H9 (cell line): ENCODE measurements at regions not wholly inside any gene's neighbourhood (a gene's known extent, or its start where the extent isn't known, plus 50 kb on each side); places are given as distances from the start of the nearest gene placed in this dataset.

Source experiments
- DNase-seq: peaks from one replicate; pipeline ENCODE4 v3.0.0-alpha.2; 2017
- H2AFZ ChIP-seq: one replicate; pipeline ENCODE4 v1.6.1; 2013; ENCODE audit warnings: mild to moderate bottlenecking, low read length, control low read depth, moderate library complexity
- H2AK5ac ChIP-seq: 2 replicates; pipeline ENCODE4 v1.6.1; 2013; ENCODE audit warnings: low read length, control low read depth, mixed read lengths; ENCODE audit not compliant: insufficient read length
- H2BK120ac ChIP-seq: one replicate; pipeline ENCODE4 v1.6.1; 2013; ENCODE audit warnings: low read depth, mild to moderate bottlenecking, low read length, control low read depth, inconsistent platforms; ENCODE audit not compliant: poor library complexity, severe bottlenecking
- H2BK12ac ChIP-seq: 2 replicates; pipeline ENCODE4 v1.6.1; 2013; ENCODE audit warnings: low read length, control low read depth, mixed read lengths, low read depth; ENCODE audit not compliant: insufficient read length
- H2BK15ac ChIP-seq: 2 replicates; pipeline ENCODE4 v1.6.1; 2013; ENCODE audit warnings: low read depth, low read length, control low read depth
- H2BK20ac ChIP-seq: one replicate; pipeline ENCODE4 v1.6.1; 2013; ENCODE audit warnings: low read depth, mild to moderate bottlenecking, low read length, control low read depth, inconsistent platforms; ENCODE audit not compliant: poor library complexity, severe bottlenecking
- H2BK5ac ChIP-seq: 2 replicates; pipeline ENCODE4 v1.6.1; 2013; ENCODE audit warnings: low read length, control low read depth, mixed read lengths; ENCODE audit not compliant: insufficient read length
- H3K14ac ChIP-seq: 2 replicates; pipeline ENCODE4 v1.6.1; 2013; ENCODE audit warnings: low read length, control low read depth; ENCODE audit not compliant: insufficient read depth
- H3K18ac ChIP-seq: 2 replicates; pipeline ENCODE4 v1.6.1; 2013; ENCODE audit warnings: low read depth, mild to moderate bottlenecking, mixed read lengths, low read length, control low read depth; ENCODE audit not compliant: insufficient read length
- H3K23ac ChIP-seq: 2 replicates; pipeline ENCODE4 v1.6.1; 2013; ENCODE audit warnings: low read length, control low read depth, mixed read lengths, low read depth; ENCODE audit not compliant: insufficient read length
- H3K23me2 ChIP-seq: 2 replicates; pipeline ENCODE4 v1.6.1; 2013; ENCODE audit warnings: low read depth, mild to moderate bottlenecking, mixed read lengths, low read length, control low read depth; ENCODE audit not compliant: insufficient read length, poor library complexity, severe bottlenecking
- H3K27ac ChIP-seq: 2 replicates; pipeline ENCODE4 v1.5.1; 2013; ENCODE audit warnings: low read length, control low read depth, mixed read lengths, low read depth; ENCODE audit not compliant: insufficient read length
- H3K27me3 ChIP-seq: 2 replicates; pipeline ENCODE4 v1.6.1; 2013; ENCODE audit warnings: low read length, control low read depth, inconsistent platforms; ENCODE audit not compliant: insufficient read depth
- H3K4ac ChIP-seq: 2 replicates; pipeline ENCODE4 v1.6.1; 2013; ENCODE audit warnings: low read depth, mild to moderate bottlenecking, control low read depth, inconsistent platforms, low read length, moderate library complexity
- H3K4me1 ChIP-seq: 2 replicates; pipeline ENCODE4 v1.6.1; 2013; ENCODE audit warnings: low read length, control low read depth, inconsistent platforms; ENCODE audit not compliant: insufficient read depth
- H3K4me2 ChIP-seq: 2 replicates; pipeline ENCODE4 v1.6.1; 2013; ENCODE audit warnings: low read length, control low read depth, mixed read lengths; ENCODE audit not compliant: insufficient read length, insufficient read depth
- H3K56ac ChIP-seq: 2 replicates; pipeline ENCODE4 v1.6.1; 2013; ENCODE audit warnings: low read depth, mild to moderate bottlenecking, mixed read lengths, low read length, control low read depth; ENCODE audit not compliant: insufficient read length
- H3K79me1 ChIP-seq: 2 replicates; pipeline ENCODE4 v1.6.1; 2013; ENCODE audit warnings: low read depth, mild to moderate bottlenecking, moderate library complexity, low read length, control low read depth, inconsistent platforms; ENCODE audit not compliant: insufficient read depth, poor library complexity, severe bottlenecking
- H3K79me2 ChIP-seq: 2 replicates; pipeline ENCODE4 v1.6.1; 2013; ENCODE audit warnings: low read length, control low read depth, inconsistent platforms; ENCODE audit not compliant: insufficient read depth
- H3K9ac ChIP-seq: 2 replicates; pipeline ENCODE4 v1.6.1; 2013; ENCODE audit warnings: low read length, control low read depth, mixed read lengths; ENCODE audit not compliant: insufficient read length; ENCODE audit errors: extremely low read depth
- H3K9me3 ChIP-seq: one replicate; pipeline ENCODE4 v1.6.1; 2013; ENCODE audit warnings: low read depth, low read length, inconsistent platforms; ENCODE audit not compliant: control insufficient read depth
- H3T11ph ChIP-seq: one replicate; pipeline ENCODE4 v1.6.1; 2013; ENCODE audit warnings: mild to moderate bottlenecking, low read length, control low read depth, inconsistent platforms
- H4K20me1 ChIP-seq: one replicate; pipeline ENCODE4 v1.6.1; 2013; ENCODE audit not compliant: control insufficient read depth, insufficient read length, insufficient read depth
- H4K5ac ChIP-seq: 2 replicates; pipeline ENCODE4 v1.6.1; 2013; ENCODE audit warnings: low read depth, mild to moderate bottlenecking, mixed read lengths, low read length, control low read depth; ENCODE audit not compliant: insufficient read length
- H4K8ac ChIP-seq: replicated peaks from 2 replicates; pipeline ENCODE4 v1.6.1; 2013; ENCODE audit warnings: low read length, control low read depth, mixed read lengths, low read depth; ENCODE audit not compliant: insufficient read length
- H4K91ac ChIP-seq: 2 replicates; pipeline ENCODE4 v1.6.1; 2013; ENCODE audit warnings: low read depth, mild to moderate bottlenecking, moderate library complexity, mixed read lengths, low read length, control low read depth; ENCODE audit not compliant: insufficient read length
- H3K27ac Mint-ChIP-seq, 3 experiments: 2 replicates in 2 of 3; 3 replicates in 1 of 3; pipeline ENCODE4 v1.8.0; 2020 to 2021; ENCODE audit warnings: mixed read lengths in 3 of 3, mild to moderate bottlenecking in 1 of 3, moderate library complexity in 1 of 3
- H3K27me3 Mint-ChIP-seq: 2 replicates; pipeline ENCODE4 v1.8.0; 2021; ENCODE audit warnings: low read depth, mild to moderate bottlenecking, moderate library complexity, mixed read lengths
- H3K36me3 Mint-ChIP-seq, 3 experiments: 2 replicates in 2 of 3; 3 replicates in 1 of 3; pipeline ENCODE4 v1.8.0; 2020 to 2021; ENCODE audit warnings: low read depth in 3 of 3, mixed read lengths in 3 of 3; ENCODE audit not compliant: insufficient read depth in 1 of 3
- H3K4me1 Mint-ChIP-seq, 2 experiments: 2 replicates each; pipeline ENCODE4 v1.8.0; 2020; ENCODE audit warnings: mixed read lengths in 2 of 2
- H3K4me3 Mint-ChIP-seq, 2 experiments: 2 replicates in 1 of 2; 3 replicates in 1 of 2; pipeline ENCODE4 v1.8.0; 2020 to 2021; ENCODE audit warnings: mild to moderate bottlenecking in 2 of 2, mixed read lengths in 2 of 2, moderate library complexity in 1 of 2
- H3K9me3 Mint-ChIP-seq, 2 experiments: 2 replicates in 1 of 2; 3 replicates in 1 of 2; pipeline ENCODE4 v1.8.0; 2020; ENCODE audit warnings: mild to moderate bottlenecking in 2 of 2, mixed read lengths in 2 of 2, moderate library complexity in 1 of 2
- CTCF ChIP-seq: fragments of 200-600 bp; sonication (generic); conservative IDR thresholded peaks from 3 replicates; pipeline ENCODE4 v1.8.0; 2021; ENCODE audit warnings: antibody characterized with exemption, mild to moderate bottlenecking
- WGBS: extraction: QIAGEN DNeasy Blood & Tissue Kit; methylation state at CpG from one replicate; pipeline ENCODE4 v1.1.7; 2013; ENCODE audit warnings: missing lambda C conversion rate, low lambda C conversion rate, mixed read lengths; ENCODE audit not compliant: insufficient read length; ENCODE audit errors: extremely low coverage; 5-methylcytosine and 5-hydroxymethylcytosine counted together

GRCh38 chr2:211132573-211132972 lies 576.2 kb downstream of the CPS1 start:
- Histone ChIP-seq H3K79me1 (no peaks in the 10 kb centered on the region), H3K23ac (no peak overlapping the region), H2BK20ac (no peak overlapping the region), H3K4me1 (no peaks in the 10 kb centered on the region; the same call in 1 of the 2 replicates), H4K5ac (no peak overlapping the region), H2BK120ac (no peak overlapping the region), H3K14ac (no peak overlapping the region), H3K4ac (no peak overlapping the region), H3K27me3 (no peaks in the 10 kb centered on the region), H3K56ac (no peak overlapping the region), H3K79me2 (no peaks in the 10 kb centered on the region), H4K8ac (no peak overlapping the region), H4K20me1 (no peaks in the 10 kb centered on the region), H3K9me3 (no peaks in the 10 kb centered on the region), H2AK5ac (no peak overlapping the region), H2AFZ (no peak overlapping the region), H4K91ac (no peak overlapping the region), H3K18ac (no peak overlapping the region), H3T11ph (no peak overlapping the region), H3K4me2 (no peak overlapping the region), H3K9ac (no peak overlapping the region), H2BK12ac (no peak overlapping the region), H2BK15ac (no peak overlapping the region), H2BK5ac (no peak overlapping the region), H3K27ac (no peak overlapping the region), H3K23me2 (no peaks in the 10 kb centered on the region)
- no peak for TF ChIP-seq CTCF
- no peak overlapping the region for H3K4me3 Mint-ChIP-seq
- H3K27me3 Mint-ChIP-seq, result no peaks in the 10 kb centered on the region
- H3K36me3 Mint-ChIP-seq, result peaks cover 0 to 5% (median 2%) of the 10 kb centered on the region in 3 experiments; a peak in 5 of 7 replicates
- H3K9me3 Mint-ChIP-seq, result peaks cover 3 to 7% of the 10 kb centered on the region in 2 experiments; a peak in 4 of 5 replicates
- no CpG with 5 or more reads among the region's 2 CpGs for whole genome bisulfite sequencing
- no peak for DNase-seq
- peaks cover 0 to 7% of the 10 kb centered on the region in 2 experiments; a peak in 2 of 4 replicates for H3K4me1 Mint-ChIP-seq
- H3K27ac Mint-ChIP-seq, result no peak overlapping the region
